ENCODE measurements at regions not wholly inside any gene's neighbourhood (a gene's known extent, or its start where the extent isn't known, plus 50 kb on each side); places are given as distances from the start of the nearest gene placed in this dataset.

DNA sequence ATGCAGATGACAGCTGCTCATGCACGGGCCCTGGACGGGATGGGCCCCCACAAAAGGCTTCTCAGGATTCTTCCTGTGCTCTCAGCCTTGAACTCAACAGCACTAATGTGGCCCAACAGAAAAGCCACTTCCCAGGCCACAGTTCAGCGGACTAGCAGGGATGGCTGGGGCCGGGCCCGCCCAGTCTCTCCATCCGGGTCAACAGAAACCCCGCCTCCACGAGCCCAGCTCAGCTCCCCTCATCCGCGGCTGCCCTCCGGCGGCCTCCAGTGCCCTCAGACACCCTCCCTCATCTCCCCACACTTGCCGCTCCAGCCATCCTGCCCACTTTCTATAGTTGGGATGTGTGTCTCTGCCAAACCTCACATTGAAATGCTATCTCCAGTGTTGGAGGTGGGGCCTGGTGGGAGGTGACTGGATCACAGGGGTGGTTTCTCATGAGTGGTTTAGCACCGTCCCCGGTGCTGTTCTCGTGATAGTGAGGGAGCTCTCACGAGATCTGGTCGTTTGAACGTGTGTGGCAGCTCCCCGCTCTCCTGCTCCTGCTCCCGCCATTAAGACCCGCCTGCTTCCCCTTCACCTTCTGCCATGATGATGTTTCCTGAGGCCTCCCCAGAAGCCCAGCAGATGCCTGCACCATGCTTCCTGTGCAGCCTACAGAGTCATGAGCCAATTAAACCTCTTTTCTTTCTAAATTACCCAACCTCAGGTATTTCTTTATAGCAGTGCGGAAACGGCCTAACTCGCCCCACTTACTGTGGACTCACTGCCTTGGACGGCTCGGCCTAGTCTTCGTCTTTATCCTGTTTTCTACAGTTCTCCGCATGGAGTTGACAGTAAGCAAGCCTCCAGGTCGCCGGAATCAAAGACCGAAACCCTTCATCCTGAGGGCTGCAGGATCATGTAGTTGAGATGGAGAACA is 169.9 kb upstream of the RNF32 start:
- DNase-seq (ENCODE audit: low spot score): no peak
- in situ Hi-C loops (cut with MboI; ENCODE audit: low sequenced_read_pairs, unreplicated experiment): loop anchor here (10.0 kb wide), 1 partner anchor 656 kb away; the partner anchor contains the start of gene SHH
- TF ChIP-seq, protein P1, sequence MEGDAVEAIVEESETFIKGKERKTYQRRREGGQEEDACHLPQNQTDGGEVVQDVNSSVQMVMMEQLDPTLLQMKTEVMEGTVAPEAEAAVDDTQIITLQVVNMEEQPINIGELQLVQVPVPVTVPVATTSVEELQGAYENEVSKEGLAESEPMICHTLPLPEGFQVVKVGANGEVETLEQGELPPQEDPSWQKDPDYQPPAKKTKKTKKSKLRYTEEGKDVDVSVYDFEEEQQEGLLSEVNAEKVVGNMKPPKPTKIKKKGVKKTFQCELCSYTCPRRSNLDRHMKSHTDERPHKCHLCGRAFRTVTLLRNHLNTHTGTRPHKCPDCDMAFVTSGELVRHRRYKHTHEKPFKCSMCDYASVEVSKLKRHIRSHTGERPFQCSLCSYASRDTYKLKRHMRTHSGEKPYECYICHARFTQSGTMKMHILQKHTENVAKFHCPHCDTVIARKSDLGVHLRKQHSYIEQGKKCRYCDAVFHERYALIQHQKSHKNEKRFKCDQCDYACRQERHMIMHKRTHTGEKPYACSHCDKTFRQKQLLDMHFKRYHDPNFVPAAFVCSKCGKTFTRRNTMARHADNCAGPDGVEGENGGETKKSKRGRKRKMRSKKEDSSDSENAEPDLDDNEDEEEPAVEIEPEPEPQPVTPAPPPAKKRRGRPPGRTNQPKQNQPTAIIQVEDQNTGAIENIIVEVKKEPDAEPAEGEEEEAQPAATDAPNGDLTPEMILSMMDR (IDR thresholded peaks at IDR 0.05; ENCODE audit: borderline replicate concordance, control extremely low read depth, extremely low read depth, insufficient read depth, missing control alignments): no peak

DNA sequence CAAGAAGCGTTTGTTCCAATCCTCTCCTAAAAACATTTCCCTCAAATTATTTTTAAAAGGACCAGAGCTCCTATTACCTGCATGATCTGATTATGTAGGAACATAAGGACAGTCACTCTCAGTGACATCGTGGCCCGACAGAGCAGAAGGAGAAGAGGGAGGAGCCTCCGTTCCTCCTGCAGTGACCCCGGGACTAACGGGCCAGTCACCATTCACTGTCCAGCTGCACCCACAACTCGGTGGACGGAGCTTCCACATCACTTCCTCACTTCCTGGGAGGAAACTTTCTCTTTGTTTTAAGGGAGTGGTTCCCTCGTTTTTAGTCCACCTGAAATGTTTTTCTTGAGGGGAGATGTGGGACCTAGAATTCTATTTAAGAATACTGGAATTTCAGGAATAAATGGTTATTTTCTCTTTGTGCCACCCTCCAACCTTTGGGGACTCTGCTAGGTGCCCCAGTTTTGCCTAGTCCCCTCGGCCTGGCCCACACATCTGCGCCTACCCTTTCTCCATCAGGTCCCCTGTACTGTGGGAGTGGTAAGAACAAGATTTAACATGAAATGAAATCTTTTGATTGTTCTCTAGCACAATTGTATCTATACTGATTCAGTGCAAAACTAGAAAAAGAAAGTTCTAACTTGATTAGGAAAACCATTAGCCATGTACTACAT is 173.5 kb upstream of the RNF32 start:
- in situ Hi-C loops (cut with MboI; ENCODE audit: low sequenced_read_pairs, unreplicated experiment): no loop called here
- DNase-seq (ENCODE audit: low spot score): no peak
- TF ChIP-seq, protein P1 (IDR thresholded peaks at IDR 0.05; ENCODE audit: borderline replicate concordance, control extremely low read depth, extremely low read depth, insufficient read depth, missing control alignments): no peak

DNA sequence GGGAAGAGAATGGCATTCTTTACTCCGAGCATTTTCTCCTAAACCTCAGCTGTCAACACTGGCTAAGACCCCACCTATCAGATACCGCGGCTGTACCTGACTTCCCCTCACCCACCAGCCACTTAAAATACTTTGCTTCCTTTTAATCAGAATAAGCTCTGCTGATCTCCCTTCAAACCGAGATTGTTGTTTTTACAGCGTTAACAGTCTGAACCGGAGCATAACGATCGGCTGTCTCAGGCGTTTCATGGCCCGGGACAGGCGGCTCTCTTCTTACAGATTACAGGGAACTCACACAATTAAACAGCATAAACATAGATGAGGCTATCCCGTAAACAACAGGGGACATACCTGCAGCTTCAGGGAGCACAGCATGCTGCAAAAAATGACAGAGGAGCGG is 174.3 kb upstream of the RNF32 start:
- DNase-seq (ENCODE audit: low spot score): no peak
- in situ Hi-C loops (cut with MboI; ENCODE audit: low sequenced_read_pairs, unreplicated experiment): no loop called here
- TF ChIP-seq, protein P1 (IDR thresholded peaks at IDR 0.05; ENCODE audit: borderline replicate concordance, control extremely low read depth, extremely low read depth, insufficient read depth, missing control alignments): no peak

DNA sequence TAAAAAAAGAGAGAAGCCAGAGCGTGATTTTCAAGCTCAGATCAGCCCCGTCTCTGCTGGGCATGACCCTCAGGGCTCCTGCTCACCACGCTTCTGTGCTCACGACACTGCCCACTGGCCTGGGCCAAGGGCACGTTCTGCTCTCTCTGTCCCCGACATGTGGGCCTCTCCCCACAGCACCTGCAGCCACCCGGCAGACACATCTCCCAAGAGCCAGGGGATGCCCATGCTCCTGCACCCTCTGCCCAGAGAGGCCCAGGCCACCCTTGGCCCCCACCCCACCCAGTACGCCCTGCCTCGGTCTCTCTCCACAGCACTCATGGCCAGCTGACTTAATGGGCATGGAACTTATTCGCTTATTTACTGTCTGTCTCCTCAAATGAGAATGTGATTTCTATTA is 175.4 kb upstream of the RNF32 start:
- in situ Hi-C loops (cut with MboI; ENCODE audit: low sequenced_read_pairs, unreplicated experiment): no loop called here
- TF ChIP-seq, protein P1 (IDR thresholded peaks at IDR 0.05; ENCODE audit: borderline replicate concordance, control extremely low read depth, extremely low read depth, insufficient read depth, missing control alignments): no peak
- no peak for DNase-seq (ENCODE audit: low spot score)

DNA sequence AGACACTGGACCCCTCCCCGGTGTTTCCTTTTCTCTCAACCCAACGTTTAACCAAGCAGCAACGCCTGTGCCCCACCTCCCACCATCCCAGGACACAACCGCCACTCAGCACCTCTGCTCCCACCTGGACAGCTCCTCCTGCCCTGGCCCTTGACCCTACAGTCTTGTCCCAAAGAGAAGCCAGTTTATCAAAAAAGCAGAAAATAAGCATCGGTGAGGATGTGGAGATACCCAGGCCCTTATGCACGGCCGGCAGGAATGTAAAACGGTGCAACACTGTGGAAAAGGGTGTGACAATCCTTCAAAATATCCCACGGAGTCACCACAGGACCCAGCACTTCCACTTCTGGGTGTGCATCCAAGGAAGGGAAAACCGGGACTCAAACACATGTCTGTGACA is 176.2 kb upstream of the RNF32 start:
- TF ChIP-seq, protein P1 (IDR thresholded peaks at IDR 0.05; ENCODE audit: borderline replicate concordance, control extremely low read depth, extremely low read depth, insufficient read depth, missing control alignments): no peak
- in situ Hi-C loops (cut with MboI; ENCODE audit: low sequenced_read_pairs, unreplicated experiment): no loop called here
- DNase-seq (ENCODE audit: low spot score): no peak

DNA sequence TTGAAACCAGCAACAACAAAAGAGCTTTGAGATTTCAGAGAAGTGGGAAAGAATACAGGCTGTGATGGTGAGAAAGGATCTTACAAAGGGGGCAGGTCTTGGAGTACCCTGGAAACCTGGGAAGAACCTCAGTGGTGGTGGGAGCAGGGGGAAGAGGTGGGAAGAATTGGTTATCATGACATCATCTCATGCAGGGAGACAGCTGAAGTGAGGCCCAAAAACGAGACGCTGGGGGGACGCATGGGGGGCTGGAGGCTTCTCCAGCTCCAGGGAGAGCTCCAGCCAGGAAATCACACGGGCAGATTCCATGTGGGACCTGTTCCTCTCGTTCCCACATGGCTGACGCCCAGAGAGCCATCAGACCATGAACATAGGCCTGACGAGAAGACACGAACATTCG is 177.3 kb upstream of the RNF32 start:
- DNase-seq (ENCODE audit: low spot score): no peak
- in situ Hi-C loops (cut with MboI; ENCODE audit: low sequenced_read_pairs, unreplicated experiment): no loop called here
- TF ChIP-seq, protein P1 (IDR thresholded peaks at IDR 0.05; ENCODE audit: borderline replicate concordance, control extremely low read depth, extremely low read depth, insufficient read depth, missing control alignments): no peak
